RKO (cell line): ENCODE measurements at regions not wholly inside any gene's neighbourhood (a gene's known extent, or its start where the extent isn't known, plus 50 kb on each side); places are given as distances from the start of the nearest gene placed in this dataset.

Source experiments
- DNase-seq: peaks from one replicate; pipeline ENCODE4 v3.0.0-alpha.2; 2016; ENCODE audit warnings: low spot score

- no peak for DNase-seq
Observed at GRCh38 chr13:76795701-76796695, 90.2 kb downstream of the KCTD12 start.

- DNase-seq, result peak; percentile 51
Observed at GRCh38 chr13:76792731-76793347, 93.4 kb downstream of the KCTD12 start.

- no peak for DNase-seq
Observed at GRCh38 chr13:76790980-76791819, 95.0 kb downstream of the KCTD12 start.

- no peak for DNase-seq
Observed at GRCh38 chr13:76790526-76790925, 95.7 kb downstream of the KCTD12 start.

GRCh38 chr13:76783798-76784197 is 102.4 kb downstream of the KCTD12 start:
- DNase-seq, result no peak

GRCh38 chr13:76778853-76779252 is 107.4 kb downstream of the KCTD12 start:
- no peak for DNase-seq

DNA sequence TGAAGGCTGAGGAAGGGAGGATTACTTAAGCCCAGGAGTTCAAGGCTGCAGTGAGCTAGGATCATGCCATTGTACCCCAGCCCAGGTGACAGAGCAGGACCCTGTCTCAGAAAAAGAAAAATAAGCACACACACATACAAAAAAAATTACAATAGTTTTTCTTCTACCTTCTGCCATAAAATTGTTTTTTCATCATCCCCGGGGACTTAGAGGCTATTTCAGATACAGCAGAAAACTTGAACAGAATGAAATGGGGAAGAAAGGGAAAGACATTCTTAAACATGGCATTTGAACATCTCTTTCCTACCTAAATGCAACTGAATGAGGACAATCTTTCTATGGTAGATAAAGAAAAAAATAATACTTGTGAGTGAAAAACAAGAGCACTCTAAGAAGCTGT is 109.1 kb downstream of the KCTD12 start:
- DNase-seq, result no peak

DNA sequence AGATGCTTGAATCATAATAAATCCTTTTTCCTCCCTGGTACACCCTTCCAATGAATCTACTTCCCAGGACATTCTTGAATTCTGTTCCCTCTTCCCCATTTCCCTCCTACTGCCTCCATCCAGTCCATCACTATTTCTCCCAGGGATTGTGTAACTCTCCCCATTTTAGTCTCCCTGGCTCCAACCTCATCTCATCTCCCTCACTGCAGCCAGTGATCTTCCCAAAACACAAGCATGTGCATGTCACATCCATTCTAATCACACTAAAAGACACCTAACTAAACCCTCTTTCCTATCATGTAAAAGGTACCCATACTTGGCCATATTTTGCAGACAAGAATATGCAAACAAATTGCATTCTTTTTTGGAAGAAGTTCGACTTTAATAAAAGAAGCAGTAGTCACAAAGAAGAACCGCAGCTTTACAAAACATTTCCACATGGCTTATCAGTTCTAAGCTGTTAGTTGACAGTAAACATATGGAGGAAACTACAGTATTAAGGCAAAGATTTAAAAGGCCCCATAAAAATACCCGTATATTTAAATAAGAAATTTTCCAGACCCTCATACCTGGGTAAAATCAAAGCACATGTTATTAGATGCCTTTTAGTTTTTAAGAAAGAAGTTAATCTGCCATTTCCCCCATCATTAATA is 111.0 kb downstream of the KCTD12 start:
- no peak for DNase-seq

- DNase-seq, result no peak
Observed at GRCh38 chr13:76773448-76774094, 112.6 kb downstream of the KCTD12 start.

GRCh38 chr13:76772241-76772640 is 114.0 kb downstream of the KCTD12 start:
- DNase-seq, result no peak

DNA sequence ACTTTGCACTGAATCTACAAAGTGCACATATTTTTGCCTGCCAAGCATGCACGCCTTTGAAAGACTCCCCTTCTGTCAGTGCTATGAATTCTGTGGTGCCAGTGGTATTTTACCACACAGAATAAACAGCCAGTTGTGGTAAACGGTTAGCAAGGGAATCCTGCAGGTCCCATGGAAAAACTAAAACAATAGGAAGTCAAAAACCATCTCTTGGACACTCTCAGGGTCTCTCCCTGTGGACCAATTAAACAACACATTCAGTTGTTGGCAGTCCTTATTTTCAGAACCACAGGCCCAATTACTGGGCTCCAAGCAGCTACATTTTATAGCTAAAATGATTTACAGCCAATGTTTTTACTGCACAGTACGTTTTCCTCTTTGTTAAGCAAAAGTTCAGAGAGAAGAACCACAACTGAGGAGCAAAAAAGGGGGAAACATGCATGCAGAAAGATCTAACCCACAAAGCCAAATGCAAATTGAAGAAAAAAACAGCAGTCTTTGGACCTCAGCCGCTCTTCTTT is 116.9 kb downstream of the KCTD12 start:
- no peak for DNase-seq

- no peak for DNase-seq
Observed at GRCh38 chr13:76768384-76768783, 117.8 kb downstream of the KCTD12 start.

DNA sequence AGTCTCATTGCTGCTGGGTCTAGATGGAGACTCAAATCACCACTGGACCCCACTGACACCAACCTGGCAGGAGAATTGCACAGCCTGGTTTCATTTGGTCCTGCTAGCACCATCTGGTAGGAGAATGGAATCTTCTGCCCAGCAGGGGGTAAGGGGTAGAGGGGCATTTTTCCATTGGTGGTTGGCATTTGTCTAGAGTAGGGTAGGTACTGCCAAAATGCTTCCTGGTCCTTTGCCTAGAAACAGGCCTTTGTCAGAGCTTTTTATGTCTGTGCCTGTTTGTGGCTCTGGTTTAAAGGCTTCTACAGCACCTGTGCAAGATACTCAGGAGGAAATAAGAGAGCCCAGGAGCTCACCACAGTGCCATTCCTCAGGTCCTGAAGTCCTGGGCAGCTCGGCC is 121.3 kb downstream of the KCTD12 start:
- DNase-seq, result no peak

DNA sequence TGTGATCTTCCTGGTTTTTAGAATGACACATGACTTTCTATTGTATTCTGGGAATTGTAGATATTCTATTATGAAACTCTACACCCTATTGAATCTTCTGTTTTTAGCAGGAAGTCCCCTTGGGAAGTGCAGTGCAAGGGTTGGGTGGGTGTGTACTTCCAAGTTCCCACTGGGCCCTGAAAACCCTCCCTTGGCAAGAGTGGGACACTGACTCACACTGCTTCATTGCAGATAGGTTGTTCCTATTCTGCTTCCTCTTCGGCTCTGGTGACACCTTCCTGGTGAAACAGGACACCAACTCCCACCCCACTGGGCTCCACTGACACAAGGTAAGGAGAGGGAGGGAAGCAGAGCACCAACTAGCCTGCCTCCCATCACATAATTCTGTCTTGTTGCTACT is 121.8 kb downstream of the KCTD12 start:
- DNase-seq, result no peak

- no peak for DNase-seq
Observed at GRCh38 chr13:76762721-76763120, 123.5 kb downstream of the KCTD12 start.

- DNase-seq, result peak; percentile 4
Observed at GRCh38 chr13:76759877-76760276, 126.3 kb downstream of the KCTD12 start.

- no peak for DNase-seq
Observed at GRCh38 chr13:76758738-76759137, 127.5 kb downstream of the KCTD12 start.

- no peak for DNase-seq
Observed at GRCh38 chr13:76758257-76758656, 127.9 kb downstream of the KCTD12 start.

- no peak for DNase-seq
Observed at GRCh38 chr13:76756451-76756850, 129.8 kb downstream of the KCTD12 start.

GRCh38 chr13:76754414-76754813 is 131.8 kb downstream of the KCTD12 start:
- no peak for DNase-seq

- no peak for DNase-seq
Observed at GRCh38 chr13:76751278-76751677, 134.9 kb downstream of the KCTD12 start.
